ENCODE measurements at regions not wholly inside any gene's neighbourhood (a gene's known extent, or its start where the extent isn't known, plus 50 kb on each side); places are given as distances from the start of the nearest gene placed in this dataset.

GRCh38 chr18:27652480-27653121, 467.5 kb upstream of the CHST9 start:
- no peaks in the 10 kb centered on the region for H3K36me3 ChIP-seq (ENCODE audit: control insufficient read depth, insufficient read depth, low read length)
- no peak overlapping the region for H3K27ac ChIP-seq (ENCODE audit: low read length)
- H3K4me3 ChIP-seq (ENCODE audit: low read length): no peak overlapping the region
- H3K4me1 ChIP-seq (ENCODE audit: control insufficient read depth, insufficient read depth, low read length): no peaks in the 10 kb centered on the region
- 79% methylated on average over 2 of the region's 2 CpGs for WGBS (ENCODE audit: insufficient coverage, low lambda C conversion rate)
- no peaks in the 10 kb centered on the region for H3K27me3 ChIP-seq (ENCODE audit: control insufficient read depth, insufficient read depth, low read length)
- H3K9me3 ChIP-seq (ENCODE audit: control insufficient read depth, low read depth, low read length): no peaks in the 10 kb centered on the region
- DNase-seq: no peak

GRCh38 chr18:27649621-27650020, 464.5 kb upstream of the CHST9 start:
- Histone ChIP-seq H3K27me3 (ENCODE audit: control insufficient read depth, insufficient read depth, low read length) (no peaks in the 10 kb centered on the region), H3K36me3 (ENCODE audit: control insufficient read depth, insufficient read depth, low read length) (no peaks in the 10 kb centered on the region), H3K27ac (ENCODE audit: low read length) (no peak overlapping the region), H3K9me3 (ENCODE audit: control insufficient read depth, low read depth, low read length) (no peaks in the 10 kb centered on the region), H3K4me1 (ENCODE audit: control insufficient read depth, insufficient read depth, low read length) (no peaks in the 10 kb centered on the region), H3K4me3 (ENCODE audit: low read length) (no peak overlapping the region)
- WGBS (ENCODE audit: insufficient coverage, low lambda C conversion rate): no CpG with 5 or more reads among the region's 3 CpGs
- no peak for DNase-seq

GRCh38 chr18:27645929-27646328, 460.8 kb upstream of the CHST9 start:
- no peaks in the 10 kb centered on the region for H3K4me1 ChIP-seq (ENCODE audit: control insufficient read depth, insufficient read depth, low read length)
- DNase-seq: no peak
- H3K4me3 ChIP-seq (ENCODE audit: low read length): no peak overlapping the region
- H3K36me3 ChIP-seq (ENCODE audit: control insufficient read depth, insufficient read depth, low read length): no peaks in the 10 kb centered on the region
- H3K27me3 ChIP-seq (ENCODE audit: control insufficient read depth, insufficient read depth, low read length): no peaks in the 10 kb centered on the region
- no CpG with 5 or more reads among the region's 1 CpG for WGBS (ENCODE audit: insufficient coverage, low lambda C conversion rate)
- H3K27ac ChIP-seq (ENCODE audit: low read length): no peak overlapping the region
- H3K9me3 ChIP-seq (ENCODE audit: control insufficient read depth, low read depth, low read length): no peaks in the 10 kb centered on the region

- DNase-seq: no peak
- Histone ChIP-seq H3K27me3 (ENCODE audit: control insufficient read depth, insufficient read depth, low read length) (no peaks in the 10 kb centered on the region), H3K36me3 (ENCODE audit: control insufficient read depth, insufficient read depth, low read length) (no peaks in the 10 kb centered on the region), H3K4me3 (ENCODE audit: low read length) (no peak overlapping the region), H3K27ac (ENCODE audit: low read length) (no peak overlapping the region), H3K4me1 (ENCODE audit: control insufficient read depth, insufficient read depth, low read length) (no peaks in the 10 kb centered on the region), H3K9me3 (ENCODE audit: control insufficient read depth, low read depth, low read length) (no peaks in the 10 kb centered on the region)
- no CpG with 5 or more reads among the region's 9 CpGs for WGBS (ENCODE audit: insufficient coverage, low lambda C conversion rate)
These were observed 451.5 kb upstream of the CHST9 start for GRCh38 chr18:27636576-27637085.

- Histone ChIP-seq H3K36me3 (ENCODE audit: control insufficient read depth, insufficient read depth, low read length) (no peaks in the 10 kb centered on the region), H3K27me3 (ENCODE audit: control insufficient read depth, insufficient read depth, low read length) (no peaks in the 10 kb centered on the region), H3K27ac (ENCODE audit: low read length) (no peak overlapping the region), H3K9me3 (ENCODE audit: control insufficient read depth, low read depth, low read length) (no peaks in the 10 kb centered on the region), H3K4me1 (ENCODE audit: control insufficient read depth, insufficient read depth, low read length) (no peaks in the 10 kb centered on the region), H3K4me3 (ENCODE audit: low read length) (no peak overlapping the region)
- DNase-seq: no peak
- WGBS (ENCODE audit: insufficient coverage, low lambda C conversion rate): 100% methylated on average over 1 of the region's 1 CpG
These were observed 447.6 kb upstream of the CHST9 start for GRCh38 chr18:27632706-27633105.

GRCh38 chr18:27627927-27628326, 442.8 kb upstream of the CHST9 start:
- no peaks in the 10 kb centered on the region for H3K36me3 ChIP-seq (ENCODE audit: control insufficient read depth, insufficient read depth, low read length)
- no CpG with 5 or more reads among the region's 4 CpGs for WGBS (ENCODE audit: insufficient coverage, low lambda C conversion rate)

GRCh38 chr18:27621236-27621890, 436.3 kb upstream of the CHST9 start:
- no peak for DNase-seq
- H3K4me3 ChIP-seq (ENCODE audit: low read length): no peak overlapping the region
- no CpG with 5 or more reads among the region's 2 CpGs for WGBS (ENCODE audit: insufficient coverage, low lambda C conversion rate)
- no peak overlapping the region for H3K27ac ChIP-seq (ENCODE audit: low read length)
- no peaks in the 10 kb centered on the region for H3K27me3 ChIP-seq (ENCODE audit: control insufficient read depth, insufficient read depth, low read length)
- H3K9me3 ChIP-seq (ENCODE audit: control insufficient read depth, low read depth, low read length): no peaks in the 10 kb centered on the region
- no peaks in the 10 kb centered on the region for H3K36me3 ChIP-seq (ENCODE audit: control insufficient read depth, insufficient read depth, low read length)
- no peaks in the 10 kb centered on the region for H3K4me1 ChIP-seq (ENCODE audit: control insufficient read depth, insufficient read depth, low read length)

More at GRCh38 chr18:27627927-27628326, 442.8 kb upstream of the CHST9 start:
- Histone ChIP-seq H3K4me1 (ENCODE audit: control insufficient read depth, insufficient read depth, low read length) (no peaks in the 10 kb centered on the region), H3K4me3 (ENCODE audit: low read length) (no peak overlapping the region), H3K27ac (ENCODE audit: low read length) (no peak overlapping the region), H3K27me3 (ENCODE audit: control insufficient read depth, insufficient read depth, low read length) (no peaks in the 10 kb centered on the region), H3K9me3 (ENCODE audit: control insufficient read depth, low read depth, low read length) (no peaks in the 10 kb centered on the region)
- no peak for DNase-seq

GRCh38 chr18:27619906-27620305, 434.8 kb upstream of the CHST9 start:
- H3K27ac ChIP-seq (ENCODE audit: low read length): no peak overlapping the region
- DNase-seq: no peak
- no peaks in the 10 kb centered on the region for H3K36me3 ChIP-seq (ENCODE audit: control insufficient read depth, insufficient read depth, low read length)
- no peaks in the 10 kb centered on the region for H3K9me3 ChIP-seq (ENCODE audit: control insufficient read depth, low read depth, low read length)
- H3K4me3 ChIP-seq (ENCODE audit: low read length): no peak overlapping the region
- H3K27me3 ChIP-seq (ENCODE audit: control insufficient read depth, insufficient read depth, low read length): no peaks in the 10 kb centered on the region
- no peaks in the 10 kb centered on the region for H3K4me1 ChIP-seq (ENCODE audit: control insufficient read depth, insufficient read depth, low read length)
- WGBS (ENCODE audit: insufficient coverage, low lambda C conversion rate): no CpG with 5 or more reads among the region's 4 CpGs

GRCh38 chr18:27619090-27619772, 434.1 kb upstream of the CHST9 start:
- Histone ChIP-seq H3K27me3 (ENCODE audit: control insufficient read depth, insufficient read depth, low read length) (no peaks in the 10 kb centered on the region), H3K4me3 (ENCODE audit: low read length) (no peak overlapping the region), H3K9me3 (ENCODE audit: control insufficient read depth, low read depth, low read length) (no peaks in the 10 kb centered on the region), H3K4me1 (ENCODE audit: control insufficient read depth, insufficient read depth, low read length) (no peaks in the 10 kb centered on the region), H3K27ac (ENCODE audit: low read length) (no peak overlapping the region), H3K36me3 (ENCODE audit: control insufficient read depth, insufficient read depth, low read length) (no peaks in the 10 kb centered on the region)
- DNase-seq: no peak
- WGBS (ENCODE audit: insufficient coverage, low lambda C conversion rate): 100% methylated on average over 1 of the region's 6 CpGs

GRCh38 chr18:27616324-27616723, 431.2 kb upstream of the CHST9 start:
- no peaks in the 10 kb centered on the region for H3K4me1 ChIP-seq (ENCODE audit: control insufficient read depth, insufficient read depth, low read length)
- DNase-seq: peak in 1 of 2 donors; percentile 43
- no CpG with 5 or more reads among the region's 4 CpGs for WGBS (ENCODE audit: insufficient coverage, low lambda C conversion rate)
- no peaks in the 10 kb centered on the region for H3K9me3 ChIP-seq (ENCODE audit: control insufficient read depth, low read depth, low read length)
- H3K36me3 ChIP-seq (ENCODE audit: control insufficient read depth, insufficient read depth, low read length): no peaks in the 10 kb centered on the region
- H3K27ac ChIP-seq (ENCODE audit: low read length): no peak overlapping the region
- H3K27me3 ChIP-seq (ENCODE audit: control insufficient read depth, insufficient read depth, low read length): no peaks in the 10 kb centered on the region
- no peak overlapping the region for H3K4me3 ChIP-seq (ENCODE audit: low read length)
